GM18868 (cell line): ENCODE measurements at regions not wholly inside any gene's neighbourhood (a gene's known extent, or its start where the extent isn't known, plus 50 kb on each side); places are given as distances from the start of the nearest gene placed in this dataset.
"Not testable (repeated sequence)": the region's sequence is repeated elsewhere in the genome, so short reads cannot be mapped to it uniquely, and the experiment has no call there.

ENCODE experiments used
- ATAC-seq: cut with Tn5 transposase; IDR thresholded peaks from one replicate; pipeline ENCODE4 v1.9.1; 2021; ENCODE audit warnings: mild to moderate bottlenecking, moderate library complexity; ENCODE audit not compliant: unreplicated experiment

- no peak for ATAC-seq
Observed at GRCh38 chr10:81534991-81535390, 340.0 kb upstream of the NRG3 start.

GRCh38 chr10:81541517-81541916, 333.5 kb upstream of the NRG3 start:
- ATAC-seq, result no peak

GRCh38 chr10:81546243-81546642, 328.8 kb upstream of the NRG3 start:
- no peak for ATAC-seq

- ATAC-seq, result no peak
Observed at GRCh38 chr10:81548160-81548559, 326.8 kb upstream of the NRG3 start.

- ATAC-seq, result no peak
Observed at GRCh38 chr10:81564143-81564542, 310.9 kb upstream of the NRG3 start.

- ATAC-seq, result no peak
Observed at GRCh38 chr10:81569488-81569887, 305.5 kb upstream of the NRG3 start.

- ATAC-seq, result no peak
Observed at GRCh38 chr10:81570349-81570748, 304.6 kb upstream of the NRG3 start.

- ATAC-seq, result no peak
Observed at GRCh38 chr10:81570878-81571794, 303.9 kb upstream of the NRG3 start.

GRCh38 chr10:81575036-81575435, 300.0 kb upstream of the NRG3 start:
- no peak for ATAC-seq

- ATAC-seq, result no peak
Observed at GRCh38 chr10:81576336-81576735, 298.7 kb upstream of the NRG3 start.

GRCh38 chr10:81594991-81595390, 280.0 kb upstream of the NRG3 start:
- ATAC-seq, result peak; percentile 53

GRCh38 chr10:81600185-81600584, 274.8 kb upstream of the NRG3 start:
- ATAC-seq, result no peak

- no peak for ATAC-seq
Observed at GRCh38 chr10:81603106-81603620, 271.8 kb upstream of the NRG3 start.

GRCh38 chr10:81644485-81644884, 230.5 kb upstream of the NRG3 start:
- not testable (repeated sequence) for ATAC-seq

- ATAC-seq, result no peak
Observed at GRCh38 chr10:81655986-81656385, 219.0 kb upstream of the NRG3 start.

GRCh38 chr10:81662837-81663236, 212.2 kb upstream of the NRG3 start:
- no peak for ATAC-seq

GRCh38 chr10:81664800-81665199, 210.2 kb upstream of the NRG3 start:
- ATAC-seq, result not testable (repeated sequence)

GRCh38 chr10:81674941-81675340, 200.1 kb upstream of the NRG3 start:
- no peak for ATAC-seq

- ATAC-seq, result no peak
Observed at GRCh38 chr10:81679291-81679690, 195.7 kb upstream of the NRG3 start.

GRCh38 chr10:81680359-81680758, 194.6 kb upstream of the NRG3 start:
- no peak for ATAC-seq

GRCh38 chr10:81688459-81688858, 186.5 kb upstream of the NRG3 start:
- no peak for ATAC-seq

- no peak for ATAC-seq
Observed at GRCh38 chr10:81696609-81697388, 178.2 kb upstream of the NRG3 start.
